GM13976 (cell line): ENCODE measurements at regions not wholly inside any gene's neighbourhood (a gene's known extent, or its start where the extent isn't known, plus 50 kb on each side); places are given as distances from the start of the nearest gene placed in this dataset.

ENCODE experiments used
- DNase-seq: peaks from one replicate; pipeline ENCODE4 v3.0.0; 2012; ENCODE audit warnings: low spot score
- CTCF ChIP-seq: IDR thresholded peaks from 2 replicates; pipeline ENCODE4 v1.5.1; 2012; ENCODE audit warnings: borderline replicate concordance, mild to moderate bottlenecking; ENCODE audit not compliant: insufficient read depth; ENCODE audit errors: extremely low read depth, missing control alignments, control extremely low read depth
- in situ Hi-C: fragments of 300-500 bp; cut with MboI; formaldehyde crosslinking; loops from one replicate; pipeline ENCODE4 v1.12.0; 2022; ENCODE audit warnings: low sequenced_read_pairs, mixed read lengths, inconsistent platforms; ENCODE audit not compliant: unreplicated experiment

- in situ Hi-C loops: loop anchor here (25.0 kb wide), 1 partner anchor 376 kb away; no protein-coding TSS in a partner anchor
- no peak for TF ChIP-seq CTCF
- no peak for DNase-seq
Measured at GRCh38 chr5:174411479-174411819, 312.9 kb upstream of the MSX2 start.

GRCh38 chr5:174412374-174412773 lies 312.0 kb upstream of the MSX2 start:
- in situ Hi-C loops: loop anchor here (25.0 kb wide), 1 partner anchor 375 kb away; no protein-coding TSS in a partner anchor
- no peak for TF ChIP-seq CTCF
- no peak for DNase-seq

GRCh38 chr5:174412941-174413340 lies 311.4 kb upstream of the MSX2 start:
- in situ Hi-C loops: loop anchor here (25.0 kb wide), 1 partner anchor 374 kb away; no protein-coding TSS in a partner anchor
- DNase-seq: no peak
- TF ChIP-seq CTCF: no peak

GRCh38 chr5:174413567-174414314 lies 310.6 kb upstream of the MSX2 start:
- in situ Hi-C loops: loop anchor here (25.0 kb wide), 1 partner anchor 374 kb away; no protein-coding TSS in a partner anchor
- TF ChIP-seq CTCF: no peak
- DNase-seq: no peak

DNA sequence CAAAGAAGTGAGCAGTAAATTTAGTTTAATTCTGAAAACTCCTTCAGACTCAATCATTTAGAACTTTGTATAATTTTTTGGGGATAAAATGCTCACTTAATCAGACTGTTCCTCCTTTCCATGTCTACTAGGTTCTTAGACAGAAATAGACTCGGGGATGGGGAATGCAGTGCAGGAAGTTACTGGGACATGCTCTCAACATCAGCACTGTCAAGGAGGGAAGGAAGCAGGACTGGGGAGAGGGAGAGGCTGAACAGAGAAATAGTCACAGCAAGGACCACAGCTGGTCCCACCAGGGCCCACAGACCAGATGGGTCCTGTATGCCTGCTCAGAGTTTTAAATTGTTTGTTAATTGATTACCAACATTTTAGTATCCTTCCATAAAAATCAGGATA lies 310.1 kb upstream of the MSX2 start:
- in situ Hi-C loops: loop anchor here (25.0 kb wide), 1 partner anchor 373 kb away; no protein-coding TSS in a partner anchor
- DNase-seq: no peak
- TF ChIP-seq CTCF: no peak

GRCh38 chr5:174418809-174419539 lies 305.4 kb upstream of the MSX2 start:
- in situ Hi-C loops: loop anchor here (25.0 kb wide), 1 partner anchor 368 kb away; no protein-coding TSS in a partner anchor
- no peak for DNase-seq

More at GRCh38 chr5:174418809-174419539, 305.4 kb upstream of the MSX2 start:
- no peak for TF ChIP-seq CTCF
